ENCODE measurements at regions not wholly inside any gene's neighbourhood (a gene's known extent, or its start where the extent isn't known, plus 50 kb on each side); places are given as distances from the start of the nearest gene placed in this dataset.

DNA sequence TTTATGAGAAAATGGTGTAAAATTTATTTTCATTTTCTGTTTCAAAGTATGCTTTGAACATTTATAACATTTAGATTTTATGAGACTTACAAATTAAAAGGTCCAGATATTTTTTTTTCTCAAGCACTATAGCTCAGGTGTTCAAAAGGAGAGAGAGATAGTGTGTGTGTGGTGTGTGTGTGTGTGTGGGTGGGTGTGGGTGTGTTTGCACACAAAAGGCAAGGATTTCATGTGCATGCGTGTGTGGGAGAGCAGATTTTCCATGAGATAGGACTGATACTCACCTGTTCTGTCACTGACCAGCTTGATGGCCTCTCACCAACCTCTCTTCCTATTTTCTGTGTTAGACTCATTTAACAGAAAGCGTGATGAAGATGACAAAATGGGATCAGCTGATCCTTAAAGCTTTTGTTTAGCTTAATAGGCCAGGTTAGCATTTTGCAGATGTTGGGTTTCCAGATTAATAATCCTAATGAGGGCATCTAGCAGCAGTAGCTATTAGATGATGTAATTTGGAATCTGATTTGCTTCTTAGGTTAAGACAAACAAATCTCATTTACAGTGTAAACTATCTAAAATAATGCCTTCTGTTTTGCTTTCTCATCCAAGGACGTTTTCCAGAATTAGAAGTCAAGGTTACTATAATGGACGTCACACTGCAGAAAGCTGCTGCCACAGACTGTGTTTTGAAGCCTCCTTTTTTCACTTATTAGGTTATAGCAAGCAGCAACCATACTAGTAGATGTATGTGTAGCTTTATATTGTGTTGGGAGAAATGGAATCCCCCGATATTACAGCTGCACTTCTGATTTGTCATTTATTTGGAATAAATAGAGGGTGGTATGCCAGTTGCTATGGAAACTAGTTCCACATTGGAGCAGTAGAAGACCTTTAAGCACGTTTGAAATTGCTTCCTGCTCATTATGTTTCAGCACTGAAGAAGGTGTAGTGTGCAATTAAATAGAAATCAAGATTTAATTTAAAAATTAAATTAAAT lies 355.6 kb downstream of the TAF11L14 start:
- Mint-ChIP-seq H3K4me1 (peaks cover 5% of the 10 kb centered on the region in 2 experiments), H3K9me3 (no peaks in the 10 kb centered on the region)
- no peaks in the 10 kb centered on the region for H3K79me1 ChIP-seq (ENCODE audit: insufficient read depth, low read depth, low read length, poor library complexity, severe bottlenecking)

More for the DNA sequence above, 355.6 kb downstream of the TAF11L14 start:
- Mint-ChIP-seq H3K4me3 (no peak overlapping the region), H3K27ac (no peak overlapping the region), H3K27me3 (ENCODE audit: low read depth) (no peaks in the 10 kb centered on the region), H3K36me3 (ENCODE audit: insufficient read depth in 1 of 3, low read depth in 3 of 3) (no peaks in the 10 kb centered on the region)
- Histone ChIP-seq H3K56ac (ENCODE audit: insufficient read length, low read depth, low read length) (no peak overlapping the region), H4K8ac (replicated peaks; ENCODE audit: insufficient read length, low read depth, low read length) (no peak overlapping the region), H3K14ac (ENCODE audit: insufficient read depth, low read length) (no peak overlapping the region), H3K27ac (ENCODE audit: insufficient read length, low read depth, low read length) (no peak overlapping the region), H4K20me1 (ENCODE audit: control insufficient read depth, insufficient read depth, insufficient read length) (no peaks in the 10 kb centered on the region), H3K27me3 (ENCODE audit: insufficient read depth, low read length) (no peaks in the 10 kb centered on the region), H3K9ac (ENCODE audit: extremely low read depth, insufficient read length, low read length) (no peak overlapping the region), H2BK5ac (ENCODE audit: insufficient read length, low read length) (no peak overlapping the region), H3K79me2 (ENCODE audit: insufficient read depth, low read length) (no peaks in the 10 kb centered on the region), H3K23me2 (ENCODE audit: insufficient read length, low read depth, low read length, poor library complexity, severe bottlenecking) (no peaks in the 10 kb centered on the region), H3K23ac (ENCODE audit: insufficient read length, low read depth, low read length) (no peak overlapping the region), H3K4ac (ENCODE audit: low read depth, low read length) (no peak overlapping the region), H3K18ac (ENCODE audit: insufficient read length, low read depth, low read length) (no peak overlapping the region), H2AFZ (ENCODE audit: low read length) (no peak overlapping the region), H3K4me2 (ENCODE audit: insufficient read depth, insufficient read length, low read length) (no peak overlapping the region), H2BK120ac (ENCODE audit: low read depth, low read length, poor library complexity, severe bottlenecking) (no peak overlapping the region), H2AK5ac (ENCODE audit: insufficient read length, low read length) (no peak overlapping the region), H2BK20ac (ENCODE audit: low read depth, low read length, poor library complexity, severe bottlenecking) (no peak overlapping the region), H3K9me3 (ENCODE audit: control insufficient read depth, low read depth, low read length) (no peaks in the 10 kb centered on the region), H3K4me1 (ENCODE audit: insufficient read depth, low read length) (no peaks in the 10 kb centered on the region), H2BK15ac (ENCODE audit: low read depth, low read length) (no peak overlapping the region), H4K5ac (ENCODE audit: insufficient read length, low read depth, low read length) (no peak overlapping the region), H2BK12ac (ENCODE audit: insufficient read length, low read depth, low read length) (no peak overlapping the region), H4K91ac (ENCODE audit: insufficient read length, low read depth, low read length) (no peak overlapping the region), H3T11ph (ENCODE audit: low read length) (no peak overlapping the region)
- no CpG with 5 or more reads among the region's 6 CpGs for WGBS (ENCODE audit: extremely low coverage, insufficient read length, low lambda C conversion rate)
- TF ChIP-seq CTCF (conservative IDR thresholded peaks at IDR 0.05) = no peak
- DNase-seq = no peak

Measured in H9 (cell line).